Hepatic stellate cell (primary cell): ENCODE measurements at regions not wholly inside any gene's neighbourhood (a gene's known extent, or its start where the extent isn't known, plus 50 kb on each side); places are given as distances from the start of the nearest gene placed in this dataset.
"Not testable (repeated sequence)": the region's sequence is repeated elsewhere in the genome, so short reads cannot be mapped to it uniquely, and the experiment has no call there.

ENCODE experiments used
- DNase-seq: peaks from one replicate; pipeline ENCODE4 v3.0.0; 2011; ENCODE audit warnings: low spot score

GRCh38 chr13:89052699-89053098 is 1381.5 kb downstream of the SLITRK5 start:
- no peak for DNase-seq

- DNase-seq: no peak
Observed at GRCh38 chr13:89053418-89053817, 1382.2 kb downstream of the SLITRK5 start.

GRCh38 chr13:89057274-89057673 is 1386.1 kb downstream of the SLITRK5 start:
- DNase-seq: no peak

GRCh38 chr13:89057862-89058261 is 1386.7 kb downstream of the SLITRK5 start:
- DNase-seq: no peak

GRCh38 chr13:89061821-89062220 is 1390.7 kb downstream of the SLITRK5 start:
- DNase-seq: no peak

- no peak for DNase-seq
Observed at GRCh38 chr13:89066868-89067466, 1395.8 kb downstream of the SLITRK5 start.

- no peak for DNase-seq
Observed at GRCh38 chr13:89072979-89073378, 1401.8 kb downstream of the SLITRK5 start.

- DNase-seq: no peak
Observed at GRCh38 chr13:89076622-89077021, 1405.5 kb downstream of the SLITRK5 start.

GRCh38 chr13:89082623-89083022 is 1411.5 kb downstream of the SLITRK5 start:
- DNase-seq: no peak

- DNase-seq: not testable (repeated sequence)
Observed at GRCh38 chr13:89088107-89088506, 1416.9 kb downstream of the SLITRK5 start.

GRCh38 chr13:89097994-89098393 is 1426.8 kb downstream of the SLITRK5 start:
- DNase-seq: no peak

- no peak for DNase-seq
Observed at GRCh38 chr13:89113744-89114143, 1442.6 kb downstream of the SLITRK5 start.

GRCh38 chr13:89115307-89115706 is 1444.1 kb downstream of the SLITRK5 start:
- no peak for DNase-seq

GRCh38 chr13:89136678-89137077 is 1465.5 kb downstream of the SLITRK5 start:
- DNase-seq: no peak

- DNase-seq: no peak
Observed at GRCh38 chr13:89150362-89150761, 1479.2 kb downstream of the SLITRK5 start.

- no peak for DNase-seq
Observed at GRCh38 chr13:89153941-89154340, 1482.8 kb downstream of the SLITRK5 start.

GRCh38 chr13:89163096-89163495 is 1491.9 kb downstream of the SLITRK5 start:
- DNase-seq: no peak

GRCh38 chr13:89165685-89166084 is 1494.5 kb downstream of the SLITRK5 start:
- DNase-seq: no peak

GRCh38 chr13:89169951-89170350 is 1498.8 kb downstream of the SLITRK5 start:
- DNase-seq: no peak

GRCh38 chr13:89181041-89181440 is 1509.9 kb downstream of the SLITRK5 start:
- DNase-seq: no peak

GRCh38 chr13:89199138-89199537 is 1528.0 kb downstream of the SLITRK5 start:
- DNase-seq: no peak

- no peak for DNase-seq
Observed at GRCh38 chr13:89204435-89204834, 1533.3 kb downstream of the SLITRK5 start.

GRCh38 chr13:89205856-89206520 is 1534.8 kb downstream of the SLITRK5 start:
- no peak for DNase-seq

- no peak for DNase-seq
Observed at GRCh38 chr13:89212186-89212585, 1541.0 kb downstream of the SLITRK5 start.
